ENCODE measurements at regions not wholly inside any gene's neighbourhood (a gene's known extent, or its start where the extent isn't known, plus 50 kb on each side); places are given as distances from the start of the nearest gene placed in this dataset.

GRCh38 chr1:173275496-173275895 is 68.4 kb upstream of the TNFSF4 start:
- H3K36me3 ChIP-seq (ENCODE audit: control insufficient read depth in 1 of 2, insufficient read depth in 2 of 2, low read length in 2 of 2): no peaks in the 10 kb centered on the region
- H3K27ac ChIP-seq (ENCODE audit: low read depth, low read length): no peak overlapping the region
- H3K4me3 ChIP-seq (ENCODE audit: low read depth in 1 of 2, low read length in 2 of 2): no peak overlapping the region
- H3K4me1 ChIP-seq (ENCODE audit: control insufficient read depth in 1 of 2, insufficient read depth in 2 of 2, low read length in 2 of 2): no peaks in the 10 kb centered on the region
- H3K9ac ChIP-seq (ENCODE audit: low read depth in 1 of 2, low read length in 2 of 2): no peak overlapping the region
- no peaks in the 10 kb centered on the region for H3K27me3 ChIP-seq (ENCODE audit: control insufficient read depth in 1 of 2, insufficient read depth in 2 of 2, low read length in 2 of 2)
- H3K9me3 ChIP-seq (ENCODE audit: control insufficient read depth in 1 of 2, low read length in 2 of 2): no peaks in the 10 kb centered on the region

- Histone ChIP-seq H3K4me3 (ENCODE audit: low read depth in 1 of 2, low read length in 2 of 2) (no peak overlapping the region), H3K4me1 (ENCODE audit: control insufficient read depth in 1 of 2, insufficient read depth in 2 of 2, low read length in 2 of 2) (no peaks in the 10 kb centered on the region), H3K27ac (ENCODE audit: low read depth, low read length) (no peak overlapping the region), H3K36me3 (ENCODE audit: control insufficient read depth in 1 of 2, insufficient read depth in 2 of 2, low read length in 2 of 2) (no peaks in the 10 kb centered on the region), H3K27me3 (ENCODE audit: control insufficient read depth in 1 of 2, insufficient read depth in 2 of 2, low read length in 2 of 2) (no peaks in the 10 kb centered on the region), H3K9me3 (ENCODE audit: control insufficient read depth in 1 of 2, low read length in 2 of 2) (no peaks in the 10 kb centered on the region), H3K9ac (ENCODE audit: low read depth in 1 of 2, low read length in 2 of 2) (no peak overlapping the region)
These were observed 70.0 kb upstream of the TNFSF4 start for GRCh38 chr1:173276922-173277800.

GRCh38 chr1:173280899-173281660 is 73.9 kb upstream of the TNFSF4 start:
- H3K9ac ChIP-seq (ENCODE audit: low read depth in 1 of 2, low read length in 2 of 2): no peak overlapping the region
- no peaks in the 10 kb centered on the region for H3K9me3 ChIP-seq (ENCODE audit: control insufficient read depth in 1 of 2, low read length in 2 of 2)
- no peaks in the 10 kb centered on the region for H3K27me3 ChIP-seq (ENCODE audit: control insufficient read depth in 1 of 2, insufficient read depth in 2 of 2, low read length in 2 of 2)
- H3K36me3 ChIP-seq (ENCODE audit: control insufficient read depth in 1 of 2, insufficient read depth in 2 of 2, low read length in 2 of 2): no peaks in the 10 kb centered on the region
- no peak overlapping the region for H3K4me3 ChIP-seq (ENCODE audit: low read depth in 1 of 2, low read length in 2 of 2)
- no peaks in the 10 kb centered on the region for H3K4me1 ChIP-seq (ENCODE audit: control insufficient read depth in 1 of 2, insufficient read depth in 2 of 2, low read length in 2 of 2)
- H3K27ac ChIP-seq (ENCODE audit: low read depth, low read length): no peak overlapping the region

- Histone ChIP-seq H3K27me3 (ENCODE audit: control insufficient read depth in 1 of 2, insufficient read depth in 2 of 2, low read length in 2 of 2) (no peaks in the 10 kb centered on the region), H3K4me3 (ENCODE audit: low read depth in 1 of 2, low read length in 2 of 2) (no peak overlapping the region), H3K36me3 (ENCODE audit: control insufficient read depth in 1 of 2, insufficient read depth in 2 of 2, low read length in 2 of 2) (no peaks in the 10 kb centered on the region), H3K9ac (ENCODE audit: low read depth in 1 of 2, low read length in 2 of 2) (no peak overlapping the region), H3K27ac (ENCODE audit: low read depth, low read length) (no peak overlapping the region), H3K9me3 (ENCODE audit: control insufficient read depth in 1 of 2, low read length in 2 of 2) (no peaks in the 10 kb centered on the region), H3K4me1 (ENCODE audit: control insufficient read depth in 1 of 2, insufficient read depth in 2 of 2, low read length in 2 of 2) (no peaks in the 10 kb centered on the region)
These were observed 77.9 kb upstream of the TNFSF4 start for GRCh38 chr1:173285048-173285447.

- no peaks in the 10 kb centered on the region for H3K27me3 ChIP-seq (ENCODE audit: control insufficient read depth in 1 of 2, insufficient read depth in 2 of 2, low read length in 2 of 2)
- H3K4me3 ChIP-seq (ENCODE audit: low read depth in 1 of 2, low read length in 2 of 2): no peak overlapping the region
- no peaks in the 10 kb centered on the region for H3K36me3 ChIP-seq (ENCODE audit: control insufficient read depth in 1 of 2, insufficient read depth in 2 of 2, low read length in 2 of 2)
- no peaks in the 10 kb centered on the region for H3K9me3 ChIP-seq (ENCODE audit: control insufficient read depth in 1 of 2, low read length in 2 of 2)
- no peak overlapping the region for H3K27ac ChIP-seq (ENCODE audit: low read depth, low read length)
- no peaks in the 10 kb centered on the region for H3K4me1 ChIP-seq (ENCODE audit: control insufficient read depth in 1 of 2, insufficient read depth in 2 of 2, low read length in 2 of 2)
- no peak overlapping the region for H3K9ac ChIP-seq (ENCODE audit: low read depth in 1 of 2, low read length in 2 of 2)
These were observed 80.7 kb upstream of the TNFSF4 start for GRCh38 chr1:173287785-173288184.

- Histone ChIP-seq H3K9ac (ENCODE audit: low read depth in 1 of 2, low read length in 2 of 2) (no peak overlapping the region), H3K27me3 (ENCODE audit: control insufficient read depth in 1 of 2, insufficient read depth in 2 of 2, low read length in 2 of 2) (no peaks in the 10 kb centered on the region), H3K4me3 (ENCODE audit: low read depth in 1 of 2, low read length in 2 of 2) (no peak overlapping the region), H3K36me3 (ENCODE audit: control insufficient read depth in 1 of 2, insufficient read depth in 2 of 2, low read length in 2 of 2) (no peaks in the 10 kb centered on the region), H3K9me3 (ENCODE audit: control insufficient read depth in 1 of 2, low read length in 2 of 2) (no peaks in the 10 kb centered on the region), H3K4me1 (ENCODE audit: control insufficient read depth in 1 of 2, insufficient read depth in 2 of 2, low read length in 2 of 2) (no peaks in the 10 kb centered on the region), H3K27ac (ENCODE audit: low read depth, low read length) (no peak overlapping the region)
These were observed 86.6 kb upstream of the TNFSF4 start for GRCh38 chr1:173293756-173294155.

- no peak overlapping the region for H3K9ac ChIP-seq (ENCODE audit: low read depth in 1 of 2, low read length in 2 of 2)
- H3K27me3 ChIP-seq (ENCODE audit: control insufficient read depth in 1 of 2, insufficient read depth in 2 of 2, low read length in 2 of 2): no peaks in the 10 kb centered on the region
- H3K4me1 ChIP-seq (ENCODE audit: control insufficient read depth in 1 of 2, insufficient read depth in 2 of 2, low read length in 2 of 2): no peaks in the 10 kb centered on the region
- H3K36me3 ChIP-seq (ENCODE audit: control insufficient read depth in 1 of 2, insufficient read depth in 2 of 2, low read length in 2 of 2): no peaks in the 10 kb centered on the region
- H3K27ac ChIP-seq (ENCODE audit: low read depth, low read length): no peak overlapping the region
- no peak overlapping the region for H3K4me3 ChIP-seq (ENCODE audit: low read depth in 1 of 2, low read length in 2 of 2)
- no peaks in the 10 kb centered on the region for H3K9me3 ChIP-seq (ENCODE audit: control insufficient read depth in 1 of 2, low read length in 2 of 2)
These were observed 87.7 kb upstream of the TNFSF4 start for GRCh38 chr1:173294843-173295242.

GRCh38 chr1:173295391-173295790 is 88.3 kb upstream of the TNFSF4 start:
- Histone ChIP-seq H3K4me3 (ENCODE audit: low read depth in 1 of 2, low read length in 2 of 2) (no peak overlapping the region), H3K9ac (ENCODE audit: low read depth in 1 of 2, low read length in 2 of 2) (no peak overlapping the region)

GRCh38 chr1:173295995-173296394 is 88.9 kb upstream of the TNFSF4 start:
- Histone ChIP-seq H3K9ac (ENCODE audit: low read depth in 1 of 2, low read length in 2 of 2) (no peak overlapping the region), H3K4me3 (ENCODE audit: low read depth in 1 of 2, low read length in 2 of 2) (no peak overlapping the region), H3K27ac (ENCODE audit: low read depth, low read length) (no peak overlapping the region), H3K9me3 (ENCODE audit: control insufficient read depth in 1 of 2, low read length in 2 of 2) (no peaks in the 10 kb centered on the region), H3K4me1 (ENCODE audit: control insufficient read depth in 1 of 2, insufficient read depth in 2 of 2, low read length in 2 of 2) (no peaks in the 10 kb centered on the region), H3K27me3 (ENCODE audit: control insufficient read depth in 1 of 2, insufficient read depth in 2 of 2, low read length in 2 of 2) (no peaks in the 10 kb centered on the region), H3K36me3 (ENCODE audit: control insufficient read depth in 1 of 2, insufficient read depth in 2 of 2, low read length in 2 of 2) (no peaks in the 10 kb centered on the region)

More at GRCh38 chr1:173295391-173295790, 88.3 kb upstream of the TNFSF4 start:
- H3K27me3 ChIP-seq (ENCODE audit: control insufficient read depth in 1 of 2, insufficient read depth in 2 of 2, low read length in 2 of 2): no peaks in the 10 kb centered on the region
- H3K4me1 ChIP-seq (ENCODE audit: control insufficient read depth in 1 of 2, insufficient read depth in 2 of 2, low read length in 2 of 2): no peaks in the 10 kb centered on the region
- no peaks in the 10 kb centered on the region for H3K9me3 ChIP-seq (ENCODE audit: control insufficient read depth in 1 of 2, low read length in 2 of 2)
- H3K27ac ChIP-seq (ENCODE audit: low read depth, low read length): no peak overlapping the region
- H3K36me3 ChIP-seq (ENCODE audit: control insufficient read depth in 1 of 2, insufficient read depth in 2 of 2, low read length in 2 of 2): no peaks in the 10 kb centered on the region

- no peak overlapping the region for H3K27ac ChIP-seq (ENCODE audit: low read depth, low read length)
- no peaks in the 10 kb centered on the region for H3K4me1 ChIP-seq (ENCODE audit: control insufficient read depth in 1 of 2, insufficient read depth in 2 of 2, low read length in 2 of 2)
- no peaks in the 10 kb centered on the region for H3K27me3 ChIP-seq (ENCODE audit: control insufficient read depth in 1 of 2, insufficient read depth in 2 of 2, low read length in 2 of 2)
- no peaks in the 10 kb centered on the region for H3K9me3 ChIP-seq (ENCODE audit: control insufficient read depth in 1 of 2, low read length in 2 of 2)
- no peak overlapping the region for H3K4me3 ChIP-seq (ENCODE audit: low read depth in 1 of 2, low read length in 2 of 2)
- no peak overlapping the region for H3K9ac ChIP-seq (ENCODE audit: low read depth in 1 of 2, low read length in 2 of 2)
- H3K36me3 ChIP-seq (ENCODE audit: control insufficient read depth in 1 of 2, insufficient read depth in 2 of 2, low read length in 2 of 2): no peaks in the 10 kb centered on the region
These were observed 90.8 kb upstream of the TNFSF4 start for GRCh38 chr1:173297798-173298391.
